RPMI7951 (cell line): ENCODE measurements at regions not wholly inside any gene's neighbourhood (a gene's known extent, or its start where the extent isn't known, plus 50 kb on each side); places are given as distances from the start of the nearest gene placed in this dataset.
A peak's percentile ranks its signal among the peaks of the same experiment; 100 is the strongest.

ENCODE experiments used
- DNase-seq: peaks from one replicate; pipeline ENCODE4 v3.0.0-alpha.2; 2012; ENCODE audit warnings: low read depth

GRCh38 chr9:117860849-117861248, 156.6 kb downstream of the TLR4 start:
- no peak for DNase-seq

GRCh38 chr9:117864385-117865057, 160.3 kb downstream of the TLR4 start:
- no peak for DNase-seq

- no peak for DNase-seq
Measured at GRCh38 chr9:117868594-117868993, 164.4 kb downstream of the TLR4 start.

GRCh38 chr9:117869287-117869686, 165.1 kb downstream of the TLR4 start:
- DNase-seq = no peak

GRCh38 chr9:117869712-117870111, 165.5 kb downstream of the TLR4 start:
- DNase-seq = no peak

DNA sequence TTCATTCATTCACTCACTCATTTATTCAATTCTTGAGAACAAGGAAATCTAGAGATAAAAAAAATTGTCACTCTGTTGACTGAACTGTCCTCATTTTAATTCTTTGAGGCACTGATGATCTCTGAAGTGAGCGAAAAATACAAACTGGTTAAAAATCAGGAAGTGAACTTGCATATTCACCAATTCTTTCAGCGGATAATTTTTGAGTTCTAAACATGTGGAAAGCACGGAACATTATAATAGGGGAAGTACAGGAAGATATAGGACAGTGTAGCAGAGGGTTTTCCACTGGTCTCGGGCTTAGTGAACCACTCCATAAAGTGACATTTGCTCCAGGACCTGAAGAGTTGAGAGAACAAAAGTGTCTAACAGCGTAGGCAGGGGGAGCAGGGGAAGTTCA, 169.5 kb downstream of the TLR4 start:
- DNase-seq = no peak

DNA sequence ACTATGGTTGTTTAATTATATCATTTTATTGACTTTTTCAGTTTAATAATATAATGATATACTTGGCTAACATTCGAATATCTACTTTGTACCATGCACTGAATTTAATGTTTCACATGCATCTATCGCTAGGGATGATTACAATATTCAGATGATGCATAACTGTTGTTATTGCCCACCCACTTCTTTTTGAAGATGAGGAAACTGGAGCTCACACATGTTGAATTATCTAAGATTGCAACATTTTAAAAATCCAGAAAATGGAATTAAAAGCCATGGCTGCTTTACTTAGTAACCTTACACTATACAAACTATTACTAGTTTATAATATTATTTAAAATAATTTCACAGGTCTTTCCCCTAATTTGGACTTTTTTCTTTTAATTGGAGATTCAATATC, 171.7 kb downstream of the TLR4 start:
- DNase-seq = no peak

DNA sequence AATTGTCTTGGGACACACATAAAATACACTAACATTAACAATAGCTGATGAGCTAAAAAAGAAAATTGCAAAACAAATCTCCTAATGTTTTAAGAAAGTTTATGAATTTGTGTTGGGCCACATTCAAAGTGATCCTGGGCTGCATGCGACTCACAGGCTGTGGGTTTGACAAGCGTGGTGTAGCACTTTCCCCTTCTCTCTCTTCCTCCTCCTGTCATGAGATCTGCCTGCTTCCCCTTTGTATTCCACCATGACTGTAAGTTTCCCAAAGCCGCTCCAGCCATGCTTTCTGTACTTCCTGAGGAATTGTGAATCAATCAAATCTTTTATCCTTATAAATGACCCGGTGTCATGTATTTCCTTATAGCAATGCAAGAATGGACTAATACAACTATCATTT, 178.0 kb downstream of the TLR4 start:
- no peak for DNase-seq

DNA sequence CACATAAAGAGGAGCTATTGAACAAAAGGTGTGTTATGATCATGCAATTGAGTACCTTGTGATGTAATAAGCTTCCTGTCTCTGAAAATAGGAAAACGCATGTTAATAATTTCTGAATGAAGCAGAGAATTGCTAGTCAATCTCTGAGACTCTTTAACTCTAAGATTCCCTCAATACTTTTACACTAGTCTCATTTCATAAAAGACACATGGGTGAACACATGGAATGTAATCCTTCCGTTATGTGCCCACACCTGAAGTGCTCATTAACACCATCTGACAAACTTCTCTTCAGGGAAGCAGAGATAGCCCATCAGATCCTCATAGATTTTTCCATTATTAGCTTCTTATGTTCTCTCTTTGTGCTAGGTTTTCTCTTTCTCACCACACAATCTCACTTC, 182.4 kb downstream of the TLR4 start:
- DNase-seq = no peak

DNA sequence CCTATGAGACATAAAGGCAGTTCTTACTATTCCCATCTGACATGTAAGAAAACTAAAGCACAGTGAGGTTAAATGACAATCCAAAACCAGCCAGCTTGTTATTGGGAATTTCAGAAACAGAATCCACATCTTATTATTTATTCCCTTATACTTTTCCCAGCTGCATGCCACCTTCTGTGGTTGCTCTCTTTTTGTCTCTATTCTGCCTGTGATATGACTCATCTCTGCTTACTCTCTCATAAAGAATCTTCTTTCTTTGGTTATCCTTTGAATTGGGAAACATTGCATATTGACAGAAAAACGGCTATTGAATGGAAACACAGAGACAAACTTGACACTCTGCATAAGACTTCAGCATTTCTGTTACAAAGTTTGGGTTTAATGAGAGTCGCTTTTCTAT, 183.2 kb downstream of the TLR4 start:
- DNase-seq = no peak

DNA sequence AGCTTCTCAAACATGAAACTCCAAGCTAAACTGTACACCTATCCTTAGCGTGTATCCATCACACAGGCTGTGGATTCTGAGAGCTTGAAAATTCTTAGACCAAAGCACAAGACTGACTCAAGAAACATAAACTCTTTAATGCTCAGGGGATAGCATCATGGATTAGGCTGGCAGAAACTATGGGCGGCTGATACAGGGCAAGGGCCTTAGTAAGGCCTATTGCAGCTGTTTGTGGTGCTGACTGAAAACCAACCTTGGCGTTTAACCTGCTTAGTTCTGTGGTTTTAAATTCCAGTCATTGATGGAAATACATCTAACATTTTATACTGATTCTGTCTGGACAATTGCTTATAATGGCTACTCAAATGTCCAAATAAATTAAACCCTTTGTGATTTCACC, 183.7 kb downstream of the TLR4 start:
- DNase-seq = no peak

- no peak for DNase-seq
Measured at GRCh38 chr9:117903453-117903852, 199.2 kb downstream of the TLR4 start.

GRCh38 chr9:117906763-117907162, 202.6 kb downstream of the TLR4 start:
- DNase-seq = no peak

DNA sequence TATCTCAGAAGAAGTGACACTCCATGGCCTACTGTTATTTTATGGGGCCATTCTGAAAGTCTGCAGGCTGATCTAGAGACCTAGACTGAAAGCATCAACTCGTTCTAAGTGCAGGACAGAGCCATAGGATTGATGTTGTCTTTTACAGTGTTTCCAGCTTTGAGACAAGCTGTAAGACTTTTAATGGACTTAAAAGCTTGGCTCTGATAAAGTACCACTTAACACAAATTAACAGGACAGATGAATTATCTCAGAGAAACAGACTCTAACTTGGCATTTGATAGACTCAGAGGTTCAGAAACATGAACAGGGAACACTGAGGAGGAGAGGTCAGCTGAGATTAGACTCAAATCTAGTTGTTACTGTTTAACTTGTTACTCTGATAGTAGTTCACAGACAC, 203.2 kb downstream of the TLR4 start:
- DNase-seq = no peak

DNA sequence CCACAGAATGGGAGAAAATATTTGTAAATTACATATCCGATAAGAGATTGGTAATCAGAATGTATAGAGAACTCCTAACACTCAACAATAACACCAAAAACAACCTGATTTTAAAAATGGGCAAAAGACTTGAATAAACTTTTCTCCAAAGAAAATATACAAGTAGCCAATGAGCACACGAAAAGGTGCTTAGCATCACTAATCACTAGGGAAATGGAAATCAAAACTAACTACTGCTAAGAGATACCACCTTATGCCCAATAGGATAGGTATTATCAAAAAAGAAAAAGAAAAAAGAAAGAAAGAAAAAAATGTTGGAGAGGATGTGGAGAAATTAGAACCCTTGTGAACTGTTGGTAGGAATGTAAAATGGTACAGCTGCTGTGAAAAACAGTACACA, 212.1 kb downstream of the TLR4 start:
- DNase-seq = no peak

GRCh38 chr9:117917873-117918272, 213.7 kb downstream of the TLR4 start:
- peak; percentile 0 for DNase-seq

DNA sequence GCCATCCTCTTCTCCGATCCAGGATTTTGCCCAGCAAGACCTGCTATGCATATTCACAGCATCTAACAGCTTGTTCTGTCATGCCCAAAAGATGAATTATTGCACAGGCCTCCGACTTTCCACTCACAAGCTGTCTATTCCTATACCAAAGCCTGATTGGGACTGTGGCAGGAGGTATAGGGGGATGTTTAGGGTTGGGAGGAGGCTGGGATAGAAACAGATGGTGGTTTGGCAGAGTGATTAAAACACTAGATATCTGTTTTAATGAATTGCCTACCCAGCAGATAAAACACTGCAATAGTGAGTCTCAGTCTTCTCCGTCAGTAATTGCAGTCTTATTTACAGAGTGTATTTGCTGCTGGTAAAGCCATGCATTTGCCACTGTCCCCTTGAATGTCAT, 215.3 kb downstream of the TLR4 start:
- no peak for DNase-seq

DNA sequence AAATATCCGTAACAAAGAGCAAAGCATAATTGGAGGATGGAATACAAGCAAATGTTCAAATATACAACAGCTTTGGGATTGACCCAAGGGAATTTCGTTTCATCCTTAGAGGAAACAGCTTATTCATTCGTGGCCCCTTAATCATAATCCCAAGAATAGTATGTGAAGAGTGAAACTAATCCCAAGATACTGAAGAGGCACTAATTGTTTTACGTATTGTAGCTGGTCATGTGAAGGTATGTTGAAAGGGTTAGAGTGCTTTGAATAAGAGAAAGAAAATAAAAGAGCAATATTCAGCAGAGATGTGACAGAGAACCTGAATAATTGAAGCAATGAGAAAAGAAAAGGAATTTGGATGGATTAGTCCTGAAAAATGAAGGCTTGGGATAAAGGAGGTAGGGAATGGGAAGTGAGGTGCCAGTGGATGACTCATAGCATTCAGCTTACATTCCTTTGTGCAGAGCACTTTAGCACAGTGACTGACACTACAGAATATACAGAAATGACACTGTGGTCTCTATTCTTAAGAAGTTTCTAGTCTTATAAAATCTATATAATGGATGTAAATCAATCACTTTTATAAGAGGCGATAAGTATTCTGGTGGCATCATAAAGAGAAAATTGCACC, 221.9 kb downstream of the TLR4 start:
- no peak for DNase-seq

DNA sequence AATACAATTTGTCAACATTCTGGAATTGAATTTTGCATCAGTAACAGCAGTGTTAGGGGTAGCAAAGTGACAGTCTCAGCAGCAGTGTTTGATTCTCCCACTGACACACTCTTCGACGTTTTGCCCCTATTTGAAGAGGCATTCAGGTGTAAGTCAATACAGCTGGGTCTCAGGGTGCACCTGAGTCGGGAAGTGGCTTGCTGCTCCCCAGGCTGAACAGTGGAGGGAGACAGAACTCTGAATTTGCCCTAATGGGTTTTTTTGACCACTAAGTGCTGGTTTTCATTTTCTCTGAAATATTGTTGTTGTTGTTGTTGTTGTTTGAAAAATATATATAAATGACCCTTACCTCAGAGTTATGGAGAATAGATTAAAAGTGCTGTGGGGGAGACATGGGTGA, 223.2 kb downstream of the TLR4 start:
- no peak for DNase-seq

DNA sequence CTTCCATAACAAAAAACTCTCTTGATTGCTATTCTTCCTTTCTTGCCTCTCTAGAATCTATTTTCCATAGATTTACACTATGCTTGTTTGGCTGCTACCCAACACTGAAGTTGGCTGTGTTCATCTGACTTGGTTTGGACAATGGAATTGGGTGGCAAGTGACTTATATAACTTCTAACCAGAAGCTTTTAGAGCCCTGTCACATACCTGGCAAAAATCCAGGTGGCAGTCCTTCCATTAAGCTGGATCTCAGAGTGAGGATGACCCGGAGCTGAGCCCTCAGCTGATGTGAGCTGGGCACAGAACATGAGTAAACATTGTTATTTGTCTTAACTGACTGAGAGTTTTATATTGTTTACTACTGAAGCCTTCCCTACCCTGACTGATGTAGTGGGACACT, 225.7 kb downstream of the TLR4 start:
- no peak for DNase-seq

DNA sequence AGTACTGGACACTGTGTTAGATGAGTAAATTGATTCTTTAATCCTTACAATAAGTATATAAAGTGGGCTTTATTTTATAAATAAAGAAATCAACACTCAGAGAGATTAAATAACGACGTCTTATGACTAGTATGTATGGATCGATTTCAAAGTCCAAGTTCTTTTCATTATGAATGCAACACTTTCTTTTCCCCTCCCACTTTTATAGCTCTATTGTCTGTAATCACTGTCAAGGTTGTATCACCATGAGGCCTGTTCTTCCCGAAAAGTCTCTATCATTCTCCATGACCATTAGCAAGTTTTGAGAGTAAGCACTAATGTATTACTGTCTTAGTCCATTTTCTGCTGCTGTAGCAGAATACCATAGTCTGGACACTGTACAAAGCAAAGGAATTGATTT, 228.4 kb downstream of the TLR4 start:
- DNase-seq = no peak

DNA sequence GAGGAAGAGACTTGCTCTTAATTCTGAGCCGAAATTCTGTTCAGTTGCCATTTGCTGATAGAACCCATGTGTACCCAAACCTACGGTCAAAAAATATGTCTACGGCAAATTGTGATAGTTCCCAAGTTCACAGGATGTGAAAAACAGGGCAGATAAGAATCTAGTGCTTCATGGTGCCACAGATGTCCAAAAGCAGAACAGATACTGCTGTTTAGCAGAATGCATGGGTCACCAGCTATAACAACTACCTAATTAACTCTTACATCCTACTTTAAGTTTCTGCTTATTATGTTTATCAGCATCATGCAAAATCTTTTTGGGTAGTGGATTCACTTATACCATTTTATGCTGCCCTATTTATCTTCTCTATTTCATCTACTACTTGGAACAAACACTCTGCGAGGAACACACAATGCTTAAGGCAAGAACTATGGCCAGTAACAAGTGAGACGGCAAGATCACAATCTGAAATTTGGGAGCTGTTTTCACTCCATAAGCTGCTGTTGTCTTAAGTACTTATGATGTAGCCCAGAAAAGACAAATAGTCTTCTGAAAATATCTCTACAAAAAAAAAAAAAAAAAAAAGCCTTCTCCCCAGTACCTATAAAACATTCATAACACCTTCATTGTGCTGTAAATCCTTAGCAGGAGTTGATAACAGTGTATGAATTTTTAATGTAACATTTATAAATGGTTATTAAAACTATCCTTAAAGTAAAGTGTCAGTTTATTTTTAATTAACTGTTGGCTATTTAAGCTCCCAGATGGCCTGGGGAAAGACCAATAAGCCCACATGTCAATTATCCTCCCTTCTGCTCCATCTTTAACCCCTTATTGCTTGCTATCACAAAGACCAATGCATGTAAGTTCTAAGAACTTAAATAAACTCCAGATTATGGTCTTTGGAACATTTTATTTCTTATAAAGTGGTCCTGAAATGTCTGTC, 232.3 kb downstream of the TLR4 start:
- DNase-seq = no peak

DNA sequence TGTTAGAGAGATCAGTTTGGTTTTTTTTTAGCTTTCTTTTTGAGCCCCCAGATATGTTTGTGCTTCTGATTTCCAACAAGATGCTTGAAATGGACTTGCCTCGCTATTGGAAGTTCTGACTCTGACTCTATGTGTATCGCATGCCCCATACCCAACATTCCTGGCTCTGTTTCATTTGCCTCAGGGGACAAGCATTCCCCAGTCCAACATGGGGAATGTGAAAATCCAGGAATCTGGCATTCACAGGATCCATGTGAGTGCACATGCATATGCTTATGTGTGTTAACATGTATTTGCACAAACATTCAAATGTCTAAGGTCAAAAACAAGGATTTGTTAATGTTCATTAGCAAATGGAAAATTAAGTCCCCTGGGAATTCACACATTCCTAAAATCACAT, 233.9 kb downstream of the TLR4 start:
- no peak for DNase-seq
